ENCODE measurements at regions not wholly inside any gene's neighbourhood (a gene's known extent, or its start where the extent isn't known, plus 50 kb on each side); places are given as distances from the start of the nearest gene placed in this dataset.
"Not testable (repeated sequence)": the region's sequence is repeated elsewhere in the genome, so short reads cannot be mapped to it uniquely, and the experiment has no call there.

DNA sequence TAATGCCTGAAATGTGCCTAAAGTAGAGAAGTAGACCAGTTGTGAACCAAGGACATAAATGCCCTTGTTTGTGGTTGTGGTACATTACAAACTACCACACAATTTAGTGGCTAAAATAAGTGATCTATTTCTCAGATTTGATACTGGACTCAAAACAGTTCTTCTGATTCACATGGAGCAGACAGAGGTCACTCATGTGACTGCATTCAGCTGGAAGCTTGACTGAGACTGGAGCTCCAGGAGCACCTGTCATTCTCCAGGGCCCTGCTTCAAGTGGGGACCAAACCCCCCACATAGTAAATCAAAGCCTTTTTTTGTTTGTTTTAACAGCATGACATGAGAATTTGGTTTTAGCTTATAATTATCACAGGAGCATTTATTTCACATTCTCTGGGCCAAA is 301.2 kb downstream of the OXSM start:
- Histone ChIP-seq H3K36me3 (ENCODE audit: control insufficient read depth in 1 of 2, insufficient read depth in 2 of 2, low read length in 2 of 2) (peaks cover 0 to 2% of the 10 kb centered on the region in 2 experiments), H3K9me3 (ENCODE audit: insufficient read depth, low read depth, low read length) (peaks cover 5% of the 10 kb centered on the region), H4K12ac (ENCODE audit: low read depth, low read length) (no peak overlapping the region), H2BK5ac (ENCODE audit: low read depth, low read length, poor library complexity) (no peak overlapping the region), H3K27ac (ENCODE audit: low read depth, low read length) (no peak overlapping the region), H3K27me3 (ENCODE audit: insufficient read depth, low read length) (no peaks in the 10 kb centered on the region), H3K4me3 (ENCODE audit: low read depth, low read length) (no peak overlapping the region), H2AFZ (ENCODE audit: insufficient read depth, low read length, poor library complexity) (no peak overlapping the region), H4K91ac (ENCODE audit: low read depth, low read length) (no peak overlapping the region), H3K9ac (ENCODE audit: low read length) (no peak overlapping the region), H3K4me2 (ENCODE audit: low read length) (no peak overlapping the region), H3K14ac (ENCODE audit: low read length) (no peak overlapping the region), H4K8ac (ENCODE audit: low read depth, low read length) (no peak overlapping the region), H2AK5ac (ENCODE audit: low read length) (no peak overlapping the region), H2BK120ac (ENCODE audit: insufficient read depth, low read length, poor library complexity) (no peak overlapping the region), H3K23ac (ENCODE audit: low read length) (no peak overlapping the region), H3K79me1 (ENCODE audit: low read length) (no peaks in the 10 kb centered on the region), H3K18ac (ENCODE audit: low read length) (no peak overlapping the region), H2BK12ac (ENCODE audit: low read length) (no peak overlapping the region), H3K4me1 (ENCODE audit: control insufficient read depth in 1 of 2, insufficient read depth in 2 of 2, low read length in 2 of 2) (no peaks in the 10 kb centered on the region), H3K4ac (ENCODE audit: low read depth, low read length) (no peak overlapping the region), H3K79me2 (ENCODE audit: control insufficient read depth, insufficient read depth, low read length, poor library complexity) (no peaks in the 10 kb centered on the region)
- no peak for DNase-seq

DNA sequence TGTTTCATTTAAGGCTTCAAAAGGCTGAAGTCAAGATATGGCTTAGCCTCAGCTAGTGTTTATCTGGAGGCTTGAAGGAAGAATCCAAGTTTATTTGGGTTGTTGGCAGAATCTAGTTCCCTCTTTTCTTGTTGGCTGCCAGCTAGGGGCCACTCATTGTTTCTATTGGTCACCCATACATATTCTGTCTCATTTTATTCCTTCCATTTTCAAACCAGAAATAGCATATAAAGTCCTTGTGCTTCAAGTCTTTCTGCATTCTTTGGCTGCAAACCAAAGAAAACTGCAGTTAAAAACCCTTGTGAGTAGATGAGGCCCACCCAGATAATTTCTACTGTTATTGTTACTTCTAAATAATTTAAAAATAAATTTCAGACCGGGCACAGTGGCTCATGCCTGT is 301.7 kb downstream of the OXSM start:
- DNase-seq = no peak
- Histone ChIP-seq H3K4ac (ENCODE audit: low read depth, low read length) (no peak overlapping the region), H4K8ac (ENCODE audit: low read depth, low read length) (no peak overlapping the region), H2BK5ac (ENCODE audit: low read depth, low read length, poor library complexity) (no peak overlapping the region), H2BK120ac (ENCODE audit: insufficient read depth, low read length, poor library complexity) (no peak overlapping the region), H3K14ac (ENCODE audit: low read length) (no peak overlapping the region), H4K12ac (ENCODE audit: low read depth, low read length) (no peak overlapping the region), H2AK5ac (ENCODE audit: low read length) (no peak overlapping the region), H3K27me3 (ENCODE audit: insufficient read depth, low read length) (no peaks in the 10 kb centered on the region), H3K23ac (ENCODE audit: low read length) (no peak overlapping the region), H2AFZ (ENCODE audit: insufficient read depth, low read length, poor library complexity) (no peak overlapping the region), H3K27ac (ENCODE audit: low read depth, low read length) (no peak overlapping the region), H3K79me2 (ENCODE audit: control insufficient read depth, insufficient read depth, low read length, poor library complexity) (no peaks in the 10 kb centered on the region), H3K9me3 (ENCODE audit: insufficient read depth, low read depth, low read length) (peaks cover 8% of the 10 kb centered on the region), H3K9ac (ENCODE audit: low read length) (no peak overlapping the region), H4K91ac (ENCODE audit: low read depth, low read length) (no peak overlapping the region), H3K4me2 (ENCODE audit: low read length) (no peak overlapping the region), H3K4me1 (ENCODE audit: control insufficient read depth in 1 of 2, insufficient read depth in 2 of 2, low read length in 2 of 2) (no peaks in the 10 kb centered on the region), H3K18ac (ENCODE audit: low read length) (no peak overlapping the region), H3K79me1 (ENCODE audit: low read length) (no peaks in the 10 kb centered on the region), H3K4me3 (ENCODE audit: low read depth, low read length) (no peak overlapping the region), H2BK12ac (ENCODE audit: low read length) (no peak overlapping the region), H3K36me3 (ENCODE audit: control insufficient read depth in 1 of 2, insufficient read depth in 2 of 2, low read length in 2 of 2) (peaks cover 0 to 2% of the 10 kb centered on the region in 2 experiments)
- WGBS (ENCODE audit: extremely low coverage, insufficient coverage, insufficient read length) = no CpG with 5 or more reads among the region's 1 CpG

GRCh38 chr3:26097111-26097510 is 307.2 kb downstream of the OXSM start:
- not testable (repeated sequence) for H3K4ac ChIP-seq (ENCODE audit: low read depth, low read length); H3K79me1 ChIP-seq (ENCODE audit: low read length); H2BK120ac ChIP-seq (ENCODE audit: insufficient read depth, low read length, poor library complexity); H3K79me2 ChIP-seq (ENCODE audit: control insufficient read depth, insufficient read depth, low read length, poor library complexity); H2AK5ac ChIP-seq (ENCODE audit: low read length); H3K36me3 ChIP-seq (ENCODE audit: control insufficient read depth in 1 of 2, insufficient read depth in 2 of 2, low read length in 2 of 2); DNase-seq; H3K4me1 ChIP-seq (ENCODE audit: control insufficient read depth in 1 of 2, insufficient read depth in 2 of 2, low read length in 2 of 2); H3K23ac ChIP-seq (ENCODE audit: low read length); H3K14ac ChIP-seq (ENCODE audit: low read length); H2AFZ ChIP-seq (ENCODE audit: insufficient read depth, low read length, poor library complexity); H3K9ac ChIP-seq (ENCODE audit: low read length); H3K27ac ChIP-seq (ENCODE audit: low read depth, low read length); H3K4me2 ChIP-seq (ENCODE audit: low read length); H2BK12ac ChIP-seq (ENCODE audit: low read length); H3K9me3 ChIP-seq (ENCODE audit: insufficient read depth, low read depth, low read length); H3K4me3 ChIP-seq (ENCODE audit: low read depth, low read length); H3K27me3 ChIP-seq (ENCODE audit: insufficient read depth, low read length); H4K91ac ChIP-seq (ENCODE audit: low read depth, low read length); H3K18ac ChIP-seq (ENCODE audit: low read length); H4K12ac ChIP-seq (ENCODE audit: low read depth, low read length); H2BK5ac ChIP-seq (ENCODE audit: low read depth, low read length, poor library complexity); H4K8ac ChIP-seq (ENCODE audit: low read depth, low read length)
- no CpG with 5 or more reads among the region's 4 CpGs for WGBS (ENCODE audit: extremely low coverage, insufficient coverage, insufficient read length)

DNA sequence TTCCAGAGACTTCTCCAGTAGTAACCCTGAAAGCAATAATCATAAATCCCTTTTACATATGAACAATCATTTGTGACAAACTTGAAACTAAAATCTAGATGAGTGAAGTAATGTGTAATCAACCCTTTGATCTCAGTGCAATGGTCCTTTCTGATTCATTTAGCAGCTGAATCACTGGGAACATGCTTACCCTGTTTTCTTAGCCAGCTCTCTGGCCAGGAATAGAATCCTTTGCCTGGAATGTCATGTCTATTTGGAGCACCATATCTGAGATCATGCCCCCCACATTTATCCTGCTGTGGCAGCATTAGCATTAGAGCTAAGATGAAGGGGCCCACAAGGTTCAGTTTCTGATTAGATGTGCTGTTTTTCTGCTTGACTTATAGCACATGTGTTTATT is 309.8 kb downstream of the OXSM start:
- no peak overlapping the region for H3K9ac ChIP-seq (ENCODE audit: low read length)
- no peak overlapping the region for H4K91ac ChIP-seq (ENCODE audit: low read depth, low read length)
- H3K4ac ChIP-seq (ENCODE audit: low read depth, low read length) = no peak overlapping the region
- H2BK120ac ChIP-seq (ENCODE audit: insufficient read depth, low read length, poor library complexity) = no peak overlapping the region
- no peak overlapping the region for H2BK5ac ChIP-seq (ENCODE audit: low read depth, low read length, poor library complexity)
- H3K79me2 ChIP-seq (ENCODE audit: control insufficient read depth, insufficient read depth, low read length, poor library complexity) = no peaks in the 10 kb centered on the region
- no peak overlapping the region for H4K8ac ChIP-seq (ENCODE audit: low read depth, low read length)
- H3K27ac ChIP-seq (ENCODE audit: low read depth, low read length) = no peak overlapping the region
- no peaks in the 10 kb centered on the region for H3K79me1 ChIP-seq (ENCODE audit: low read length)
- H2AFZ ChIP-seq (ENCODE audit: insufficient read depth, low read length, poor library complexity) = no peak overlapping the region
- H3K27me3 ChIP-seq (ENCODE audit: insufficient read depth, low read length) = no peaks in the 10 kb centered on the region
- no peaks in the 10 kb centered on the region for H3K36me3 ChIP-seq (ENCODE audit: control insufficient read depth in 1 of 2, insufficient read depth in 2 of 2, low read length in 2 of 2)
- H3K4me3 ChIP-seq (ENCODE audit: low read depth, low read length) = no peak overlapping the region
- H4K12ac ChIP-seq (ENCODE audit: low read depth, low read length) = no peak overlapping the region
- no peaks in the 10 kb centered on the region for H3K4me1 ChIP-seq (ENCODE audit: control insufficient read depth in 1 of 2, insufficient read depth in 2 of 2, low read length in 2 of 2)
- H3K9me3 ChIP-seq (ENCODE audit: insufficient read depth, low read depth, low read length) = peaks cover 3% of the 10 kb centered on the region
- no peak overlapping the region for H2AK5ac ChIP-seq (ENCODE audit: low read length)
- H3K14ac ChIP-seq (ENCODE audit: low read length) = no peak overlapping the region
- no peak overlapping the region for H2BK12ac ChIP-seq (ENCODE audit: low read length)
- DNase-seq = no peak
- no peak overlapping the region for H3K23ac ChIP-seq (ENCODE audit: low read length)
- no peak overlapping the region for H3K4me2 ChIP-seq (ENCODE audit: low read length)
- no peak overlapping the region for H3K18ac ChIP-seq (ENCODE audit: low read length)

- no peaks in the 10 kb centered on the region for H3K36me3 ChIP-seq (ENCODE audit: control insufficient read depth in 1 of 2, insufficient read depth in 2 of 2, low read length in 2 of 2)
- H3K4ac ChIP-seq (ENCODE audit: low read depth, low read length) = no peak overlapping the region
- H4K8ac ChIP-seq (ENCODE audit: low read depth, low read length) = no peak overlapping the region
- H3K18ac ChIP-seq (ENCODE audit: low read length) = no peak overlapping the region
- no peak overlapping the region for H3K14ac ChIP-seq (ENCODE audit: low read length)
- H3K4me1 ChIP-seq (ENCODE audit: control insufficient read depth in 1 of 2, insufficient read depth in 2 of 2, low read length in 2 of 2) = peaks cover 0 to 2% of the 10 kb centered on the region in 2 experiments
- no peaks in the 10 kb centered on the region for H3K79me2 ChIP-seq (ENCODE audit: control insufficient read depth, insufficient read depth, low read length, poor library complexity)
- H2AFZ ChIP-seq (ENCODE audit: insufficient read depth, low read length, poor library complexity) = no peak overlapping the region
- H3K27me3 ChIP-seq (ENCODE audit: insufficient read depth, low read length) = no peaks in the 10 kb centered on the region
- H3K27ac ChIP-seq (ENCODE audit: low read depth, low read length) = no peak overlapping the region
- H2BK12ac ChIP-seq (ENCODE audit: low read length) = no peak overlapping the region
- no peak overlapping the region for H3K23ac ChIP-seq (ENCODE audit: low read length)
- H3K9me3 ChIP-seq (ENCODE audit: insufficient read depth, low read depth, low read length) = peaks cover 3% of the 10 kb centered on the region
- H2BK5ac ChIP-seq (ENCODE audit: low read depth, low read length, poor library complexity) = no peak overlapping the region
- WGBS (ENCODE audit: extremely low coverage, insufficient coverage, insufficient read length) = no CpG with 5 or more reads among the region's 1 CpG
- no peak overlapping the region for H4K91ac ChIP-seq (ENCODE audit: low read depth, low read length)
- no peak for DNase-seq
- H3K4me3 ChIP-seq (ENCODE audit: low read depth, low read length) = no peak overlapping the region
- no peak overlapping the region for H2AK5ac ChIP-seq (ENCODE audit: low read length)
- H4K12ac ChIP-seq (ENCODE audit: low read depth, low read length) = no peak overlapping the region
- H3K79me1 ChIP-seq (ENCODE audit: low read length) = no peaks in the 10 kb centered on the region
- H3K9ac ChIP-seq (ENCODE audit: low read length) = no peak overlapping the region
- no peak overlapping the region for H3K4me2 ChIP-seq (ENCODE audit: low read length)
- no peak overlapping the region for H2BK120ac ChIP-seq (ENCODE audit: insufficient read depth, low read length, poor library complexity)
These were observed 310.3 kb downstream of the OXSM start for GRCh38 chr3:26100176-26100575.
